ENCODE measurements at regions not wholly inside any gene's neighbourhood (a gene's known extent, or its start where the extent isn't known, plus 50 kb on each side); places are given as distances from the start of the nearest gene placed in this dataset.

DNA sequence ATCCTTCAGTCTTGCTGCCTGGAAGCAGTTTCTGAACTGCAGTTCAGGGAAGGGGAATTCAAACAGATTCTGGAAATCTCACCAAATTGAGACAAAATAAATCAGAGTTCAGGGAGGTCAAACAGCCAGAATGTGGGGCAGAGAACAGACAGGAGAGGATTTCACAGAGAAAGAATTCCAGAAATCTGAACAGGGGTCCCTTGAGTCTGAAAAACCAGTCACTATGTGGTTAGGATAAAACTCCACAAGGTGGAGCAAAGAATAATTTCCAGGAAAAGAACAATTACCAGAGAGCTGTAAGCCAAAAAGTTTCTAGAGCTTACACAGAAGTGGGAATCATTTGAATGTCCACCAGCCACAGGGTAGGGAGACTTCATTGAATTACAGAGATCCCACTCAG is 84.7 kb downstream of the URB2 start:
- Histone ChIP-seq H3K36me3 (ENCODE audit: control insufficient read depth in 1 of 2, insufficient read depth in 2 of 2, low read length in 2 of 2) (no peaks in the 10 kb centered on the region), H2AFZ (ENCODE audit: insufficient read depth, low read length, poor library complexity) (no peak overlapping the region), H3K27ac (ENCODE audit: low read depth, low read length) (peak overlapping the region; percentile 80), H3K4me2 (ENCODE audit: low read length) (no peak overlapping the region), H2BK12ac (ENCODE audit: low read length) (peak overlapping the region; percentile 73), H4K91ac (ENCODE audit: low read depth, low read length) (no peak overlapping the region), H4K12ac (ENCODE audit: low read depth, low read length) (no peak overlapping the region), H3K23ac (ENCODE audit: low read length) (no peak overlapping the region), H2BK120ac (ENCODE audit: insufficient read depth, low read length, poor library complexity) (no peak overlapping the region), H2AK5ac (ENCODE audit: low read length) (no peak overlapping the region), H3K9me3 (ENCODE audit: insufficient read depth, low read depth, low read length) (peaks cover 2% of the 10 kb centered on the region), H3K4me1 (ENCODE audit: control insufficient read depth in 1 of 2, insufficient read depth in 2 of 2, low read length in 2 of 2) (peaks cover 10 to 16% of the 10 kb centered on the region in 2 experiments), H3K4me3 (ENCODE audit: low read depth, low read length) (no peak overlapping the region), H2BK5ac (ENCODE audit: low read depth, low read length, poor library complexity) (peak overlapping the region; percentile 75), H3K27me3 (ENCODE audit: insufficient read depth, low read length) (no peaks in the 10 kb centered on the region), H3K18ac (ENCODE audit: low read length) (no peak overlapping the region), H3K79me2 (ENCODE audit: control insufficient read depth, insufficient read depth, low read length, poor library complexity) (no peaks in the 10 kb centered on the region), H4K8ac (ENCODE audit: low read depth, low read length) (no peak overlapping the region), H3K79me1 (ENCODE audit: low read length) (peaks cover 12% of the 10 kb centered on the region), H3K4ac (ENCODE audit: low read depth, low read length) (no peak overlapping the region), H3K14ac (ENCODE audit: low read length) (no peak overlapping the region), H3K9ac (ENCODE audit: low read length) (no peak overlapping the region)
- no peak for DNase-seq

DNA sequence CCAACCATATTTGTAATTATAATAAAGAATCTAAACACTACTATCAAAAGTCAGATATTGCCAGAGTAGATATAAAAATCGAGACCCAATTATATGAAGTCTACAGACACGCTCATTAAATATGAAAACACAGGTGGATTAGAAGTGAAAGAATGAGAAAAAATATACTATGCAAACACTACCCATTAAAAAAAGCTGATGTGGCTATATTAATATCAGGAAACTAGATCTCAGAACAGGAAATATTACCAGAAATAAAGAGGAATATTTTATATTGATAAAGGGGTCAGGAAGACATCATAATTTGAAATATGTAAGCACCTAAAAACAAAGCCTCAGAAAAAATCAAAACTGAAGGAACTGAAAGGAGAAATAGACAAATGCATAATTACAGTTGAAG is 88.3 kb downstream of the URB2 start:
- Histone ChIP-seq H3K4me2 (ENCODE audit: low read length) (no peak overlapping the region), H3K9ac (ENCODE audit: low read length) (no peak overlapping the region), H3K27me3 (ENCODE audit: insufficient read depth, low read length) (no peaks in the 10 kb centered on the region), H2BK120ac (ENCODE audit: insufficient read depth, low read length, poor library complexity) (no peak overlapping the region), H3K18ac (ENCODE audit: low read length) (no peak overlapping the region), H3K4me3 (ENCODE audit: low read depth, low read length) (no peak overlapping the region), H2AFZ (ENCODE audit: insufficient read depth, low read length, poor library complexity) (no peak overlapping the region), H3K36me3 (ENCODE audit: control insufficient read depth in 1 of 2, insufficient read depth in 2 of 2, low read length in 2 of 2) (no peaks in the 10 kb centered on the region), H4K91ac (ENCODE audit: low read depth, low read length) (no peak overlapping the region), H3K14ac (ENCODE audit: low read length) (no peak overlapping the region), H4K8ac (ENCODE audit: low read depth, low read length) (no peak overlapping the region), H3K79me2 (ENCODE audit: control insufficient read depth, insufficient read depth, low read length, poor library complexity) (no peaks in the 10 kb centered on the region), H3K27ac (ENCODE audit: low read depth, low read length) (no peak overlapping the region), H2BK5ac (ENCODE audit: low read depth, low read length, poor library complexity) (no peak overlapping the region), H3K4me1 (ENCODE audit: control insufficient read depth in 1 of 2, insufficient read depth in 2 of 2, low read length in 2 of 2) (peaks cover 15 to 26% of the 10 kb centered on the region in 2 experiments), H4K12ac (ENCODE audit: low read depth, low read length) (no peak overlapping the region), H2BK12ac (ENCODE audit: low read length) (no peak overlapping the region), H2AK5ac (ENCODE audit: low read length) (no peak overlapping the region), H3K4ac (ENCODE audit: low read depth, low read length) (no peak overlapping the region), H3K23ac (ENCODE audit: low read length) (no peak overlapping the region), H3K79me1 (ENCODE audit: low read length) (peaks cover 15% of the 10 kb centered on the region), H3K9me3 (ENCODE audit: insufficient read depth, low read depth, low read length) (peaks cover 2% of the 10 kb centered on the region)
- WGBS (ENCODE audit: extremely low coverage, insufficient coverage, insufficient read length), result no CpG with 5 or more reads among the region's 2 CpGs
- no peak for DNase-seq

DNA sequence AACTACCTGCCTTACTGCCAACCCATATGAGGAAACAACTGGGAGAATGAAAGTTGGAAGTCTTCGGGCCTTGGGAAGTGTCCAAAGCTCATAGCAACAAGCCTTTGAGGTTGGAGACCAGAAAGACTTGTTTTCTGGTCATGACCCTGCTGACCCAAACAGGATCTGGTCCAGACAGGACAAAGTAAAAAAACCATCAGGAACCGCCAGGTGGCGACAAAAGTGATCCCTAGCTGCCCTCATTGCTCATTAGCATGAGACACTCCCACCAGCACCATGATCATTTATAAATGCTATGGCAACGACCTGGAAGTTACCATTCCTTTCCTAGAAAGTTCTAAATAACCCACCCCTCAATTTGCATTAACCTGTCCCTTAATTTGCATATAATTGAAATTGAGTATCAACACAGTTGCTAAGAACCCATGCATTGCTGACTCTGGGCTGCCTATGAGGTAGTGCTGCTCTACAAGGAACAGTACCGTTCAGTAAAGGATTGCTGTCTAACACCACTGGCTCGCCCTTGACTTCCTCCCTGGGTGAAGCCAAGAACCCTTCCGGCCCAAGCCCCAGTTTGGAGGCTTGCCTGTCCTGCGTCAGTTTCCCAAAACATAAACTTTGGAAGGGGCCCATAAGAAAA is 89.0 kb downstream of the URB2 start:
- Histone ChIP-seq H2AK5ac (ENCODE audit: low read length) (peak overlapping the region; percentile 49), H3K14ac (ENCODE audit: low read length) (peak overlapping the region; percentile 16), H2BK120ac (ENCODE audit: insufficient read depth, low read length, poor library complexity) (peak overlapping the region; percentile 14), H3K27ac (ENCODE audit: low read depth, low read length) (peak overlapping the region; percentile 39), H2AFZ (ENCODE audit: insufficient read depth, low read length, poor library complexity) (no peak overlapping the region), H3K4me1 (ENCODE audit: control insufficient read depth in 1 of 2, insufficient read depth in 2 of 2, low read length in 2 of 2) (peaks cover 15 to 22% of the 10 kb centered on the region in 2 experiments), H4K8ac (ENCODE audit: low read depth, low read length) (peak overlapping the region; percentile 4), H3K79me1 (ENCODE audit: low read length) (peaks cover 11% of the 10 kb centered on the region), H3K9ac (ENCODE audit: low read length) (no peak overlapping the region), H2BK5ac (ENCODE audit: low read depth, low read length, poor library complexity) (peak overlapping the region; percentile 70), H3K4me3 (ENCODE audit: low read depth, low read length) (no peak overlapping the region), H3K18ac (ENCODE audit: low read length) (no peak overlapping the region), H3K79me2 (ENCODE audit: control insufficient read depth, insufficient read depth, low read length, poor library complexity) (no peaks in the 10 kb centered on the region), H3K4ac (ENCODE audit: low read depth, low read length) (no peak overlapping the region), H3K27me3 (ENCODE audit: insufficient read depth, low read length) (no peaks in the 10 kb centered on the region), H3K23ac (ENCODE audit: low read length) (no peak overlapping the region), H4K12ac (ENCODE audit: low read depth, low read length) (no peak overlapping the region), H3K36me3 (ENCODE audit: control insufficient read depth in 1 of 2, insufficient read depth in 2 of 2, low read length in 2 of 2) (no peaks in the 10 kb centered on the region), H3K4me2 (ENCODE audit: low read length) (no peak overlapping the region), H2BK12ac (ENCODE audit: low read length) (peak overlapping the region; percentile 89), H3K9me3 (ENCODE audit: insufficient read depth, low read depth, low read length) (no peaks in the 10 kb centered on the region), H4K91ac (ENCODE audit: low read depth, low read length) (peak overlapping the region; percentile 64)
- WGBS (ENCODE audit: extremely low coverage, insufficient coverage, insufficient read length), result no CpG with 5 or more reads among the region's 8 CpGs
- peak; percentile 50 to 65 for DNase-seq

DNA sequence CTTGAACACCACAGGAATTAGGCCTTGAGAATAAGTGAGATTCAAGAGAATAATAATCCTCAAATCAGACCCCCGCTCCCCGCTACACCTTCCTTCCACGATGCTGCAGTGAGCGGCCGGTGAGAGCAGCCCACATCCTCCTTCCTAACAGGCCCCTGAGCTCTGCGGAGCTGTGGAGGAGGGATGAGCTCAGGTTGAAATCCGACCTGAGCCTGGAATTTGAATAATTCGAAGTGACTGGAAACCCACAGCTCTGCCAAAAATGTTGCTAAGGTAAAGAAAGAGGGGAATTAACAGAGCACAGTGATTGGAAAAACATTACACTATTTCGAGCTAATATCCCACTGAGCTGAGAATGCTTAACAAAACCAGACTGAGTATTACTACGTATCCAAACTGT is 90.0 kb downstream of the URB2 start:
- no peak overlapping the region for H3K23ac ChIP-seq (ENCODE audit: low read length)
- DNase-seq, result peak in 1 of 2 donors; percentile 33
- WGBS (ENCODE audit: extremely low coverage, insufficient coverage, insufficient read length), result no CpG with 5 or more reads among the region's 10 CpGs
- H3K27ac ChIP-seq (ENCODE audit: low read depth, low read length), result peak overlapping the region; percentile 39
- H3K9ac ChIP-seq (ENCODE audit: low read length), result no peak overlapping the region
- H3K4me3 ChIP-seq (ENCODE audit: low read depth, low read length), result no peak overlapping the region
- H3K27me3 ChIP-seq (ENCODE audit: insufficient read depth, low read length), result no peaks in the 10 kb centered on the region
- peak overlapping the region; percentile 23 for H3K4ac ChIP-seq (ENCODE audit: low read depth, low read length)
- H3K79me2 ChIP-seq (ENCODE audit: control insufficient read depth, insufficient read depth, low read length, poor library complexity), result no peaks in the 10 kb centered on the region
- peak overlapping the region; percentile 60 for H3K14ac ChIP-seq (ENCODE audit: low read length)
- H2BK12ac ChIP-seq (ENCODE audit: low read length), result peak overlapping the region; percentile 47
- no peak overlapping the region for H2AK5ac ChIP-seq (ENCODE audit: low read length)
- peak overlapping the region; percentile 78 for H2BK5ac ChIP-seq (ENCODE audit: low read depth, low read length, poor library complexity)
- no peaks in the 10 kb centered on the region for H3K9me3 ChIP-seq (ENCODE audit: insufficient read depth, low read depth, low read length)
- peak overlapping the region; percentile 64 for H4K8ac ChIP-seq (ENCODE audit: low read depth, low read length)
- no peak overlapping the region for H3K4me2 ChIP-seq (ENCODE audit: low read length)
- H4K12ac ChIP-seq (ENCODE audit: low read depth, low read length), result no peak overlapping the region
- H3K36me3 ChIP-seq (ENCODE audit: control insufficient read depth in 1 of 2, insufficient read depth in 2 of 2, low read length in 2 of 2), result no peaks in the 10 kb centered on the region
- peak overlapping the region; percentile 61 for H2BK120ac ChIP-seq (ENCODE audit: insufficient read depth, low read length, poor library complexity)
- H3K18ac ChIP-seq (ENCODE audit: low read length), result no peak overlapping the region
- H3K4me1 ChIP-seq (ENCODE audit: control insufficient read depth in 1 of 2, insufficient read depth in 2 of 2, low read length in 2 of 2), result peaks cover 15 to 19% of the 10 kb centered on the region in 2 experiments
- H3K79me1 ChIP-seq (ENCODE audit: low read length), result peaks cover 10% of the 10 kb centered on the region
- H2AFZ ChIP-seq (ENCODE audit: insufficient read depth, low read length, poor library complexity), result no peak overlapping the region
- peak overlapping the region; percentile 56 for H4K91ac ChIP-seq (ENCODE audit: low read depth, low read length)
